SIG-M5 treated with dmso at 0.1 percent for 504 hours (cell line): ENCODE measurements at regions not wholly inside any gene's neighbourhood (a gene's known extent, or its start where the extent isn't known, plus 50 kb on each side); places are given as distances from the start of the nearest gene placed in this dataset.

ENCODE experiments used
- DNase-seq: peaks from one replicate; lab custom pipeline; 2025; ENCODE audit not compliant: unreplicated experiment; lab: John Stamatoyannopoulos, UW

DNA sequence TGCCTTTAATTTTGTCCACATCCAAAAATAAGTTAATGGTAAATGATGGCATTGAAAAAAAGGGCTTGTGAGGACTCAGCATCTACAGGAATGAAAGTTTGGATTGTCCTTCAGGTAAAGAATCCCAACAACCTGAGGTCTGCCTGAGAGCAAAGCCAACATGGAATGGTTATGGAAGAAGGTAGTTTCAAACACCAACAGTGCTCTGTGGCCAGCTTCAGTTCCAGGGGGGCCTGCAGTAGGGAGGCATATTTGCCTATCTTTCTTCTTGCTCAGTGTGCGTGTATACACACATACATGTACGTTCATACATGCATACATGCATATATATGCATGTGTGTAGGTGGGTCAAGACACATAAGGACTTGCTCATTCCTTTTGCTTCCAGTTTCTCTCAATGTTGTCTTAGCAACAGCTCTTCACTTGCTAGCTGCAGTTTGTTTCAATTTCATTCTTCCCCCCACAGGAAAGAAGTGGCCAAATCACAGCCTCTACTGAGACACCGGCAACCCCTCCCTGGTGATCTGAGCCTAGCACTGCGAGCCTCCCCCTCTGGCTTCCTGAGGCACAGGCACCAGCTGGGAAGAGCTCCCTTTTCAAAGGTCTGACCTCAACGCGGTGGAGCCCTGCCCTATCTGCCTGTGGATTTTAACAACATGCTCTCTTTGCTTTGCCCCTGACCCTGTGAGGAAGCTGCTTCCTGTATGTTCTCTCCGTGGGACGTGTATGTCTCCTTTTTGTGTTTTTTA is 146.2 kb downstream of the KLF13 start:
- no peak for DNase-seq

DNA sequence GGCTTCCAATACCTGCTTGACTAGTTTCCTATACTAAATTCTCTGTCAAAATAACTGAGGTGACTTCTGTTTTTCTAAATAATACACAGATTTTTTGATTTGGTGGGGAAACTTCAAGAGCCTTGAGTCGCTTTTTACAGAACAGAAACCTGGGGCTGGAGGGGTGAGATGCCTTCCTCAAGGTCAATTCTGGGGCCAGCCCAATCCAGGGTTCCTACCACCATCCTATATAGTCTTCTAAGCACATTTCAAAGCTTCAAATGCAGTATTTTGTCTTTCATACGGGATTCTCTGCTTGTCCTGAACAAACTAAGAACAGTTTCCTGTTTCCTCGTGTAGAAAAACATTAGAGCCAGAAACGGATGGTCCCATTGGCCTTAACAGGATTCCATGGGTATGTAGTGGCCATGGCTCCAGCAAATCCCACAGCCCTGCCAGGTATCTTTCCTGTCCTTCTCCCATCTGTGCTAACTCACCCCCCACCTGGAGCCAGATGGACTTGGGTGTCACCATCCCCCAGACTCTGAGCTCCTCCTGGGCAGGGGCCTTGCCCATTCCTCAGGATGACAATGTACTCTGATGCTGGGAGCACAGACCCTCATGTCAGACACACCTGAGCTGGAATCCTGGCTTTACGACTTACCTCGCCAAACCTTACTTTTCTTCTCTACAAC is 146.9 kb downstream of the KLF13 start:
- no peak for DNase-seq

DNA sequence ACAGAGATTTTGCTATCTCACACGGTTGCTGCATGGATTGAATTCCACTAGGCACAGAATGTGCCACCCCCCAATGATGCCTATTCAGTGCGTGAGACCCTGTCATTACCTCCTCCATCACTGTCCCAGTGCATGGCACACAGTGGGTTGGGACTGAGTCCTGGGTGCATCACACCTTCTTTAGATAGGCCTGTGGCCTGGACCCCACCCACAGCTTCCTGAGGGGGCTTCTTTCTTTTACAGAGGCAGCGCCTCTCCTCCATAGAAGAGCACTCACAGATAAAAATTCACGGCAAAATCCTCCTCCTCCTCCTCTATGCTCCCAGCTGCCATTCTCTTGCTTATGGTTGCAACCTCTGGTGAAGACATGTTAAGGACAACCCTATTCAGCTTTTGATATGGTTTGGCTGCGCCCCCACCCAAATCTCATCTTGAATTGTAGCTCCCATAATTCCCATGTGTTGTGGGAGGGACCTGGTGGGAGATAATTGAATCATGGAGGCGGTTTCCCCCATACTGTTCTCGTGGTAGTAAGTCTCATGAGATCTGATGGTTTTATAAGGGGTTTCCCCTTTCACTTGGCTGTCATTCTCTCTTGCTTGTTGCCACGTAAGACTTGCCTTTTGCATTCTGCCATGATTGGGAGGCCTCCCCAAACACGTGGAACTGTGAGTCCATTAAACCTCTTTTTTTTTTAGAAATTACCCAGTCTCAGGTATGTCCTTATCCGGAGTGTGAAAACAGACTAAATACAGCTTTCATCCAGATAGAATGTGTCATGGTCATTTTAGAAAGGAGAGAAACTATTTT is 147.6 kb downstream of the KLF13 start:
- DNase-seq = no peak

DNA sequence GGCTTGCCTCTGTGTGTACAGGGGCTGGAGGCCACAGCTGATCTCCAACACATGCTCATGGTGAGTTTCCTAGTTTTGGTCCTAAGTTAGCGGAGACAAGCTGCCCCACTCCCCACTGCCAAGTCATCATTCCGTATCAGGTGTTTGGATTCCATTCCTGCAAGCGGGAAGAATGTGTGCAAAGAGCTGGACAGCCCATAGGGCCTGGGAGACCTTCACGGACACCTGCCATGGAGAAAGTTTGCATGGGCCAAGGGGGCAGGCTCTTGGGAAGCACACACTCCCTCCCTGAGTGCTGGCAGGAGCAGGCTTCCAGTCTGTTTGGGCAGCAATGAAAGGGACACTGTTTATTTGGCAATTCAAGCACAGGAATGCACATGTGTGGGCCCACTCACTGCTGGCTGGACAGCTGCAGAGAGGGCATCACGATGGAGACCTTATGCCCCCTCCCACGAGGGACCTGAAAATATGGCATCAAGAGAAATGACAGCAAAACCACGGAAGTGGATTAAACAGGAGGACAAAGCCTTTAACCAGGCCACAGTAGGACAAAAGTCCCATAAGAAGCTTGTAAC is 149.7 kb downstream of the KLF13 start:
- DNase-seq = no peak

DNA sequence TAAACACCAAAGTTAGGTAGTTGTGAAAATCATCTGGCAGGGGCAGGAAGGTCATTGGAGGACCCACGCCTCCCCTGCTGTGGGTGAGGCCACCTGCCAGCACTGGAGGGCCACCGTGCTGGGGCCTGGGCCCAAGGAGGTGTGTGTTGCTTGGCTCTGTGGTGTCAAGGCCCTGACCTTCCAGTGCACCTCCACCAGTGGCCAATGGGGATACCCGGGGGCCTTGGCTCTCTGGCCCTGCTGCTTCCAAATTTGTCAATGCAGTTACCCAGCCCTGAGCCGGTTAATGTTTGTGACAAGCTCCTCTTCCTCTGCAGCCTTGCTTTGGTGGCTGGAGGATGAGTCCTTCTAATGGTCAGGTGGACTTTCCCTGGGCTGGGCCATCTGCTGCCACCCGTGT is 150.2 kb downstream of the KLF13 start:
- DNase-seq = no peak

DNA sequence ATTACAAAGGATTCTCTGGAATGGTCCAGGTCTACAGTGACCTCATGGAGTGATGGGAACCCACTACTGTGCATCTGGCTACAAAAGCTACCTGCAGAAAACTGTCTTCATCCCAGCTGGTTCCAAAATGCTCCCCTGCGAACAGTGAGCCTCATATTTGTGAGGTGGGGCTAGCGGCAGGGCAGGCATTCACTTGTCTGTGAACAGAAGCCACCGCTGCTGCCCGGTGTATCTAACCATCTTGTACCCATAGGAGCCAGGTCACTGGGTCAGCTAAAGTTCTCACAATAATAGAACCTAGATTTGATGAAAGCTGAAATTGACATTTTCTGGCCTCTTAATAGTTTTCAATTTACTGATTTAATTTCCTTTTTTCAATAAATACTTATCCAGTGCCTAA is 150.7 kb downstream of the KLF13 start:
- no peak for DNase-seq

DNA sequence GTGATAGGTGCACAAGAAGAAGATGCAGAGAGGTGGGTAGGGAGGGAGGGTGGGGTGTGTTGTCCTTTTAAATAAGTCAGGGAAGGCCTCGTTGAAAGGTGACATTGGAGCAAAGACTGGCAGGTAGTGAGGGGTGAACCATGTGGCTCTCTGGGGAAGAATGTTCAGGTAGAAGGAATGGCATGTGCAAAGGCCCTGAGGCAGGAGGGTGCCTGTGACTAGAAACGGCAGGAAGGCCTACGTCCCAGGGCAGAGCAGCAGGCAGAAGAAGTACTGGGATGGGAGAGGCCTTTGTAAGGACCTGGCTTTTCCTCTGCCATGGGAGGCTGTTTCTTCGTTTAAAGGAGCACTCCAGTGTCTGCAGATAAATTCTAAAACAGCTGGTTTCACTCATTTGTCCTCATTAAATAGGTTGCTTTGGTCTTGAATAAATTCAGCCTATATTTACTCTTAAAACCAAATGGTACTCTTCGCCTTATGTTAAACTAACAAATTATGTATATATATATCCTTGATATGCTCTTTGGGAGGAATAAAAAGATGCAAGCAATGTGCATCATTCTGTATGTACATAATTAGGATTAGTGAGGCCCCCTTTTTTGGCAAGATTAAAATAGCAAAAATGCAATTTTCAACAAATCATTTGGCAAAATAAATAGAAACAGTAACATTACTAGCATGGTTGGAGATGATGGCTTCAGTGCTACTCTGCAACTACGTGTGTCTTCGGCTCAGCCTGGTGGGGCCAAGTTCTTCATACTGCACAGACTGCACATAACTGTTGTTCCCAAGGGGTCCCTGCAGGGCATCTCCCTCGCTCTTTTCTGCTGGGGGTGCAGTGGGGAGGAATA is 151.4 kb downstream of the KLF13 start:
- no peak for DNase-seq

DNA sequence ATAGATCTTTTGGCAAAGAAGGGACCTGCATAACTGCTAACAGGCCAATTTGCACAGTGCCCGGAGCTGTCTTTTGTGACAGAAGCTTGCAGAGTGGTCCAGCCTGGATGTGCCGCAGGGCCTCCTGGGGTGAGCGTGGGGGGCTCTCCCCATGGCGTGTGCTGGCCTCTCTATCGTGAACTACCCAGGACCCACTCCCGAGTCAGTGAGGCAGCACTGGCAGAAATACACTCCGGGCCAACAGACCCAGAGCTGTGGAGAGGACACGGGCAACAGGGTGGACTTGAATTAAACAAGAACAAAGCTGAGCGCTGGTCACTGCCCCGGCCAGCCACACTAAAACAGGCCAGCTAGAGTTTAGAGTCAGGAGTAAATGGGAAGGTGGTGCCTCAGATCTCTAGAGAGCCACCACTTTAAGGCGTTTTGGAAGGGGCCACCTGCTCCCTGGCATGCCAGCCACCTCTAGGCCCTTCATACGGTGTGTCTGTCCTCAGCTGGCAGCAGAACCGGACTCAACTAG is 152.1 kb downstream of the KLF13 start:
- DNase-seq = no peak

DNA sequence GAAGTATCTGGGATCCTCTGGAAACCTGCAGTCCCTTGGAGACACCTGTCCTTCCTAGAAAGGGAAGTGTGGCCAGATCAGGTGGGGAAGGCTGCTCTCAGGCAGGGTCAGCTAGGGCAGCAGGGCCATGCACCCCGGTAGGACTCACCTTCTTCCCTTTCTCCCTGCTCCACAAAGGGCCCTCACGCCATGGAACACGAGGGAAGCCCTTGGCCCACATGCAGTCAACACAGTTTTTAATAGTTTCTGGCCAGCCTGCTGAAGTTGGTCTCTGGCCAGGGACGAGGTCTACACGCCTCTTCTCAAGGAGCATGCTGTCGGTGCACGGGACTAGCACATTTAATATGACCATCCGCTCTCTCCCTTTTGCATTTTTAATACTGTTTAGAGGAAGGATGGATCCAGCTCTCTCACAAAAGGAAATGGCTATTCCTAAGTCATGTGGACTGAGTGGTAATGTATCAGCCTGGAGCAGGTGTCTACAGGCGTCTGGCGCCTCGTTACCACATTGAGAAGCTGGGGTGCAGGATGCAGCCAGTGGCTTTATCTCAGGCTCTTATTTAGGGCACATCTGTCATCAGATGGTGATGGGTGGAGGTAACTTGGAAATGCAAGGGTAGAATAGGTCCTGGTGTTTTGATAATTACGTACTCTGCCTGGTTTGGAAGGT is 153.9 kb downstream of the KLF13 start:
- no peak for DNase-seq

DNA sequence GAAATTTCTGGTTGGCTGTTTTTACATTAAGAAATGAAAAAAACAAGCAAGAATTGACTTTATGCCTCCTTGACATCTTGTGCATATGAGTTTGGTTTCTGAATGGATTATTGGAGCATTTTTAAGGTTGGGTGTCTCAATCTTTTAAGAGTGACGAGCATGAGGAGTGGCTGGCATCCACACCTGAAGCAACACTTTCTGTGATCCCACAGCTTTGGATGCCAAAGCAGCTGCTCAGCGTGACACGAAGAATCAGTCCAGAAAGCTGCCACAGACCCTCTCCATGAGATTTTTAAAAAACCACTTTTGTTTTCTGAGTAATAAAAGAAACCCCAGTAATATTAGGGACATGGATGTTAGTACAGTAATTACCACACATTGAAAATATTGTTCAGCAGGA is 154.5 kb downstream of the KLF13 start:
- DNase-seq = no peak

DNA sequence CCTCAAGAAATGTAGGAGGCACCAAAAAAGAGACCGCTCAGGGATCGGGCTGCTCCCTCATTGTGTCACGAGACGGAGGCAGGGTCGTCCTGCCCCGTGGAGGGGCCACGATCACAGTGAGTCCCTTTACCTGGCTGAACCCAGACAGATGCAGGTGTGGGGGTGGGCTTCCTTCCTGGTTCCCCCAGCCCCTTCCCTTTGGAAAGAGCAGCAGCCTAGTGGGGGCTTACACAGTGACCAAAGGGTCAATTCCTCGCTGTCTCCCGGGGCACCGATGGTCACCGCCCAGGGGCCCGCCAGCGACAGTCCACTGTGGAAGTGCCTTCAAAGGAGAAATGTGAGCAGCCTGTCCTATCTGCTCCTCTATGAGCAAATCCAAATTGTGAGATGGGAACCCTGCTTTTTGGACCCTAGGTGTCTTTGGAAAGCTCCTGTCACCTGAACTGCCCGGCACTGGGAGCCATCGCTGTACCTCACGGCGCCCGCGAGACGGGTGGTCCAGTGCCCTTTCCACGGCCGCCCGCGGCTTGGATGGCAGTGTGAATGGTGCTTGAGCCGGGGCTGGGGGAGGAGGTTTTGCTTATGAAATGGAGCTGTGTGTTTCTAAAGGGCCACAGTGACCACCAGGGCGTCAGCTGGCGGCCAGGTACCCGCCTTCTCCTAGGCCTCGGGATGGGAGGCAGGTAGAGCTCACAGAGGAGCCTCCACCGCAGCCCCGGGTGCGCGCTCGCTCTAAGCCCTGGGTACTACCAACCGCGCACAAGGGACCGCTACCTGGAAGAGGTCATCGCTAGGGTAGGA is 155.7 kb downstream of the KLF13 start:
- DNase-seq = no peak

DNA sequence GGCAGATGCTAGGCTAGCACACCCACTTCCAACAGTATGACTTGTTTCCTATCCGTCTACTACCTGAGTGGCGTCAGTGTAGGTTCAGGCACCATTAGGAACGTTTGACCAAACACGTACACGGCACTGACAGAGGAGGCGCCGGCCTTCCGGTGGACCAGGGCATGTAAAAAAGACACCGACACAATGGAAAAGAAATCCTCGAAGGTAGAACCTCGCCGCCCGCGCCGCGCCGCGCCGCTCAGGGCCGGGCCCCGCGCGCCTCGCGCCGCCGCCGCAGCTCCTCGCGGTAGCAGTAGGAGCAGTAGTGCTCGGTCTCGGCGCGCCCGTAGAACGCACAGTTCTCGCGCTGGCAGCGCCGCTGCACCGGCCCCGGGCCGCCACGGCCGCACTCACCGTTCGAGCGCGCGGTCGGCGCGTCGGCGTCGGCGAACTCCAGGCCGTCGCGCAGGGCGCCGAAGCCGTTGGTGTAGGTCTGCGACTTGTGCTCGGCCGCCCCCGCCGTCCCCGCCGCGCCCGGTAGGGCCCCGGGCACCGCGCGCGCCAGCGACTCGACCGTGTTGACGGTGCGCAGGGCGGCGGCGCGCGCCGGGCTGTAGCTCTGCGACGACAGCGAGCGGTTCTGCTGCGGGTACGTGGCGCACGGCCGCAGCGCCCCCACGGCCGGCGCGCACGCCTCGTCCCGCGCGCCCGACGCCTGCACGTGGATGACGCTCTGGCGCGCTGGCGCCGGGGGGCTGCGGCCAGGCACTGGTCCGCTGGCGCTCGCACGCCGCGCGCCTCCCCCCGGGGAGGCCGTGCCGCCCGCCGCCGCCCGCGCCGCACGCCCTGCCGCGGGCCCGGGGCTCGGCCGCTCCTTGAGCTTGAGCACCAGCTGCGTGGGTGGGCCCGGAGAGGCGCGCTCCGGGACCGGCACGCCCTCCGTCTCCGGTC is 156.7 kb downstream of the KLF13 start:
- no peak for DNase-seq

DNA sequence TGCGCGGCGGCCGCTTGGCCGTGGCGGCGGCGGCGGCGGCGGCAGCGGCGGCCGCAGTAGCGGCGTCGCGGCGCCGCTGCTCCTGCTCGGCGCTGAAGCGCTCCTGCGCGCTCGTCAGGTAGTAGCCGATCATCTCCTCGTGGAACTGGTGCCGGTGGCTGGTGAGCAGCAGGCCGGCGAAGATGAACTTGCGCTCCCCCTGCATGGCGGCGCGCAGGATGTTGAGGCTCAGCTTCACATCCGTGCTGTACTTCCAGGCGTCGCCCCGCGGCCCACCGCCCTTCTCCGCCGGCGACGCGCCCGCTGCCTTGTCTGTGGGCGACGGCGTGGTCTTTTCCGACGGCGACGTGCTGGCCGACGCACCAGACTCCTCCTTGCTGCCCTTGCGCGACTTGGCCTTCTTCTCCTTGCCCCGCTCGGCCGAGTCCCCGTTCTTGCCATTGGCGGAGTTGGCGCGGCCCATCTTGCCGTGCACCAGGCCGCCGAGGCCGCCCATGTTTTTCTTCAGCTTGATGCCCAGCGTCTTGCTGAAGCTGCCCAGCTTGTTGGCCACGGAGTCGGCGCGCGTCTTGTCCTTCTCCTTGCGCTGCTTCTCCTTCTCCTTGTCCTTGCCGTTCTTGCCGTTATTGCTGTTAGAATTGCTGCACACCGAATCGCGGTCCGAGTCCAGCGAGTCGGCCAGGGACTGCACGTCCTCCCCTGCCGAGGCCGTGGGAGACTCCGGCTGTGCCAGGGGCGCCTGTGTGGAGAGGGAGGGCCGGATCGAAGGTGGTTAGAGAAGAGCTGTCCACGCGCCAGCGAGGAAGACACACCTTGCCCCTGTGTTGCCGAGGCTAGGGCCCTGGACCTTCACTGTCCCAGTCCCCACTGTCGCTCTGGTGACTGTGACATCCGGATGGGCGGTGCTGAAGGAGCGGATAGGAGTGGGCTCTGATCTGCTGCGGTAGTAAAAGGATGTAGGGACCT is 157.6 kb downstream of the KLF13 start:
- no peak for DNase-seq

DNA sequence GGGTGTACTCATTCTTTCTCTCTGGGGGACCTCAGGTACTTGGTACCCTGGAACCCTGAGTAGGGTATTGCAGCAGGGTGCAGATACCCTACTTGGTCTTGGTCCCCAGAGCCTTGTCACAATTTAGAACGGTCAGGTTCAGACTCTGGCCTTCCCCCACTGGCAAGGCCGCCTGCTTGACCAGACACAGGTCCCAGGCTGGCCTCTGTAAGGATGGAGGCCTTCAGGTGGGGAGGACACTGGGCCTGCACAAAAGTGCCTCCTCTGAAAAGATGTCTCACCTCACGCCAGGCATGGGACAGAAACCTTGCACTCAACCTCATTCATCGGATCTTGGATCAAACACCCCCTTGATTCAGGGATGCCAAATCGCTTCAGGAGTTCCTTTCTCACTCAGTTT is 158.4 kb downstream of the KLF13 start:
- no peak for DNase-seq

DNA sequence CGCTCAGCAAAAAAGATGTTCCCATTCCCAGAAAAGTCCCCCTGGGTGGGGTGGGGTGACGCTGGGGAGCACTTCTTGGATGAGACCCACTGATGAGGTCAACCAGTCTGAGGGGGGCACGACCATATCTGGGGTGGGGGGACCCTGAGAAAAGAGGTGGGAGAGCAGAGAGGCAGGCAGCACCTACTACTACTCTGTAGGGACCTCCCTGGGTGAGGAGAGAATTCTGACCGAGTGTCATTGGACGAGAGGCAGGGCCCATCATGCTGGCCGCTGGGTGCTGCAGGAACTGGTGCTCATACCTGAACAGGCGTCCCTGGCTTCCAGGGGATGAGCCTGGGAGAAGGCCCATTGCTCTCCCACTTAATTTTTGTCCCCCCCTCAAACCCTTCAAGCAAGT is 158.8 kb downstream of the KLF13 start:
- no peak for DNase-seq

DNA sequence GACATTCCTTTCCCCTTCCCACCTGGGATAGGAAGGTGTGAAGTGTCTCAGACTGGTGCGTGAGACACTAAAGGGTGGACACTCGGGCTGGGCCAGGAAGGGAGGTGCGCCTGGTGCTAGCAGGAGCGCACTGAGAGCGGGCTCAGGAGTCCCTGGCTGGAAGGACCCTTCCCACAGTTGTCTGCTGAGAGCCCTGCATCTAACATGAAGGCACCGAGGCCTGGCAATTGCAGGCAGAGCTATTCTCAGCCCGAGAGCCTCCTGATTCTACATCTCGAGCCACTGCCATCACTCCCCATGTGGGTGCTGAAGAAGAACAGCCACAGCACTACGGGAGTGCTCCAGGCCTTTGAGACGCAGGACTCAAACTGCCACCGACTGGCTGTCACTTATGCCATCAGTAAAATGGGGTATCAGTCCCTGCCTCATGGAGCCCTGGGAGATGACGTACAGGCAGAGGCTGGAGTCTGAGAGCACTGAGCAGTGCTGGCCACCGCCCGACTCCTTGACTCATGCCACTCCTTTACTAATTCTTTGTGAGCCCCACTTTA is 159.4 kb downstream of the KLF13 start:
- no peak for DNase-seq

DNA sequence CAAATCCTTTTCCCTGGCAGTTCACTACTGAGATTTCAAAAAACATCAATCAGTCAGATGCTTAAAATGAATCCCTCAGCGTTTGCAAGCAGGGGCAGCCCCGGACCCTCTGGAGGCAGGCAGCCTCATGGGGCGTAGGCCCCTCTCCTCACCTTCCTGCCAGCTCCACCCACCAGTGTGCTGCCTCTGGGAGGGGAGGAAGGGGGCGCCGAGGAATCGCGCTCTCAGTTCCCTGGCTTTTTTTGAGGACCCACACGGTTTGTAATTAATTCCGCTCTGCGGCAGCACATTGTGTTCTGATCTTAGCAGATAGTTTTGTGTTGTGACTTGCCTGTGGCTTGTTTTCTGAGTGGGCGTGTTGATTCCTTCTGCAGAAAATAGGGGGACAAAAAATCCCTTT is 159.9 kb downstream of the KLF13 start:
- no peak for DNase-seq
